ENCODE measurements at regions not wholly inside any gene's neighbourhood (a gene's known extent, or its start where the extent isn't known, plus 50 kb on each side); places are given as distances from the start of the nearest gene placed in this dataset.

DNA sequence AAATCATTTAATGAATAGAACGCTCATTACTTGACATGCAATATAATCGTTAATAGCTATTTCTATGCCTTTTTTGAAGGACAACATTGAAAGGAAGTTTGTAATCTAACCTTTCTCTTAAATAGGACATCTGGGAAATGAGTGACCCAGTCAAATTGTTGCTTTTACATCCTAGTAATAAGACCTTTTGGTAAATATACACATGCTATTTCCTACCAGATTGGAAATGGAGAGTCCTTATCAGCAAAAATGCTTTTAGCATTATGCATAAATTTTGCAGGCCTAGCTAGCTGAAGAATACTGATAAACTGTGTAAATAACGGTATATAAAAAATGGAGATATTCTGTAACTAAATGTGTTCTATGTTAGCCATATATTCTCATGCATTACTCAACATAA lies 567.3 kb upstream of the DSEL start:
- DNase-seq (ENCODE audit: low read depth, low spot score), result no peak
- no peak overlapping the region for H3K4me3 ChIP-seq (ENCODE audit: low read length)

DNA sequence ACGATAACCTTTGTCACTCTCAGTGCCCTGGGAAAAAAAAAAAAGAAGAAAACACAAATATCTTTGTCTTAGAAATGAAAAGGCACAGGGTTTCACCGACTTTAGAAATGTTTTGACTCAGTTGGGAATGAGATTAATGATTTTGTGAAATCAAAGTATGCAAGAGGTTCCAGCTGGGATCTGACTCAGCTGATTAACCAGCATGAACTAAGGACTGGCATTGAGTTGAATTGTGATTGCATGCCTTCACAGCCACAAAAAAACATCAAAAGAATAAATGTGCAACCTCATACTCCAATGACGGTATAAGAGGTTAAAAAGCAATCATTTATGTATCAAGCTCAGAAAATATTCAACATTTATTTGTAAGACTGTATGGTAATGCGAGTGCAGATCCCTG lies 566.6 kb upstream of the DSEL start:
- H3K4me3 ChIP-seq (ENCODE audit: low read length), result no peak overlapping the region
- no peak for DNase-seq (ENCODE audit: low read depth, low spot score)

GRCh38 chr18:68072744-68073143 lies 556.2 kb upstream of the DSEL start:
- no peak for DNase-seq (ENCODE audit: low read depth, low spot score)
- H3K4me3 ChIP-seq (ENCODE audit: low read length), result no peak overlapping the region

DNA sequence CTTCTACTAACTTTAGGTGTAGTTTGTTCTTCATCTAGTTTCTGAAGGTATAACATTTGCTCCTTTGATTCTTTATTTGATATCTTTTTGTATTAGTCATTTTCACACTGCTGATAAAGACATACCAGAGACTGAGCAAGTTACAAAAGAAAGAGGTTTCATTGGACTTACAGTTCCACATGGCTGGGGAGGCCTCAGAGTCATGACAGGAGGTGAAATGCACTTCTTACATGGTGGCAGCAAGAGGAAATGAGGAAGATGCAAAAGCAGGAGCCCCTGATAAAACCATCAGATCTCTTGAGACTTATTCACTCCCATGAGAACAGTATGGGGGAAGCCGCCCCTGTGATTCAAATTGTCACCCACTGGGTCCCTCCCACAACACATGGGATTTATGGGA lies 544.4 kb upstream of the DSEL start:
- no peak for DNase-seq (ENCODE audit: low read depth, low spot score)
- H3K4me3 ChIP-seq (ENCODE audit: low read length), result no peak overlapping the region

GRCh38 chr18:68056936-68057335 lies 540.4 kb upstream of the DSEL start:
- no peak overlapping the region for H3K4me3 ChIP-seq (ENCODE audit: low read length)
- no peak for DNase-seq (ENCODE audit: low read depth, low spot score)

- H3K4me3 ChIP-seq (ENCODE audit: low read length), result no peak overlapping the region
These were observed 538.1 kb upstream of the DSEL start for GRCh38 chr18:68054669-68055068.

GRCh38 chr18:68053290-68053689 lies 536.8 kb upstream of the DSEL start:
- no peak for DNase-seq (ENCODE audit: low read depth, low spot score)
- no peak overlapping the region for H3K4me3 ChIP-seq (ENCODE audit: low read length)

More at GRCh38 chr18:68054669-68055068, 538.1 kb upstream of the DSEL start:
- no peak for DNase-seq (ENCODE audit: low read depth, low spot score)

- no peak for DNase-seq (ENCODE audit: low read depth, low spot score)
- H3K4me3 ChIP-seq (ENCODE audit: low read length), result no peak overlapping the region
These were observed 524.8 kb upstream of the DSEL start for GRCh38 chr18:68041327-68041726.

- H3K4me3 ChIP-seq (ENCODE audit: low read length), result no peak overlapping the region
- DNase-seq (ENCODE audit: low read depth, low spot score), result no peak
These were observed 523.7 kb upstream of the DSEL start for GRCh38 chr18:68040198-68040597.

DNA sequence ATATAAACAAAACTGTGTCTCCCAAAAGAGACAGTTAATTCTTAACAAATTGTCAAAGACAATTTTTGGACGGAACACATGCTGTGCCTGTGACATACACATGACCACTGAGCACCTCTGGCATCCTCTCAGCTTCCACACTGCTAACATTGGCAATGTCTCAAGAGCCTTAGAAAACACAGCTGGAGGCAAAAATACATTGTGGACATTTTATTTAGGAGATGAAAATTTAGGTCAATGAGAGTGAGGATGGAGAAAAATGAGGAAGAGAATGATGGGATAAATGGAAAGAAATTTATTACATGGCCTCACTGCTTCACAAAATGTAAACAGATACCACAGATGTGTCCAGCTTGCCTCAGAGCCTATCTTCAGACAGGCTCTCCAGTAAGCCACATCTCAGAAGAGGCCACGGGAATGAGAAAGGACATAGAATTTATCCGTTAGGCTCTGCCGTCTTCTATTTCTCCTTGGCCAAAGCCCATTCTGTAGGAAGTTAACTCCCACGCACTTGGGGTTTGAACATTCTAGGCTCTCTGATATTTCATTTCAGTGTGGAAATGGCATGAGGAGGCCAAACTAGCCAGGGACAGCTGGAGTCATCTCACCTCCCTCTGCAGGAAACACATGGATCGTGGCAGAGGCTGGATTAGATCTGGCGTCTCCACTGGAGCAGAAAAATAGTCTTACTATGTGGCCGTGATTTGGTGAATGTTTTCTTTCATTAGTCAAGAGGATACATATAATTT lies 519.4 kb upstream of the DSEL start:
- no peak overlapping the region for H3K4me3 ChIP-seq (ENCODE audit: low read length)
- no peak for DNase-seq (ENCODE audit: low read depth, low spot score)

- DNase-seq (ENCODE audit: low read depth, low spot score), result no peak
- no peak overlapping the region for H3K4me3 ChIP-seq (ENCODE audit: low read length)
These were observed 517.8 kb upstream of the DSEL start for GRCh38 chr18:68034296-68034695.

DNA sequence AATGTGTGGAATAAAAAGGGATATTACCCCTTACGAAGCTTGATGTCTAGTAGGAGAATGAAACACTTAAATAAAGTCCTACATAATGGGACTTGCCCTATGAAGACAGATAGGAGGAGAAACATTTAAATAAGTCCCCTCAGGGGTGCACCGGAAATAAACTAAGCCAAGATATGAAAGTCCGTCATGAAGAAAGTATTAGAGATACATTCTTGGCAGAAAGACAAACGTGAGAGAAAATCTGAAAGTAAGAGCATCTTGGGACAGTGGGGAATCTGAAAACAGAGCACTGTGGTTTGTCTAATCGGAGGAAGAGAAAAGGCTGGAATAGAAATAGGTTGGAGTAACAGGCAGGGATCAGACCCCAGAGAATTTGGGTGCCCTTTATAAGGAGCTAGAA lies 516.9 kb upstream of the DSEL start:
- DNase-seq (ENCODE audit: low read depth, low spot score), result no peak

GRCh38 chr18:68024716-68025115 lies 508.2 kb upstream of the DSEL start:
- no peak for DNase-seq (ENCODE audit: low read depth, low spot score)
- no peak overlapping the region for H3K4me3 ChIP-seq (ENCODE audit: low read length)

More for the DNA sequence above, 516.9 kb upstream of the DSEL start:
- H3K4me3 ChIP-seq (ENCODE audit: low read length), result no peak overlapping the region

GRCh38 chr18:68017385-68017784 lies 500.9 kb upstream of the DSEL start:
- no peak for DNase-seq (ENCODE audit: low read depth, low spot score)
- no peak overlapping the region for H3K4me3 ChIP-seq (ENCODE audit: low read length)

- H3K4me3 ChIP-seq (ENCODE audit: low read length), result no peak overlapping the region
- DNase-seq (ENCODE audit: low read depth, low spot score), result no peak
These were observed 481.0 kb upstream of the DSEL start for GRCh38 chr18:67997496-67997895.

DNA sequence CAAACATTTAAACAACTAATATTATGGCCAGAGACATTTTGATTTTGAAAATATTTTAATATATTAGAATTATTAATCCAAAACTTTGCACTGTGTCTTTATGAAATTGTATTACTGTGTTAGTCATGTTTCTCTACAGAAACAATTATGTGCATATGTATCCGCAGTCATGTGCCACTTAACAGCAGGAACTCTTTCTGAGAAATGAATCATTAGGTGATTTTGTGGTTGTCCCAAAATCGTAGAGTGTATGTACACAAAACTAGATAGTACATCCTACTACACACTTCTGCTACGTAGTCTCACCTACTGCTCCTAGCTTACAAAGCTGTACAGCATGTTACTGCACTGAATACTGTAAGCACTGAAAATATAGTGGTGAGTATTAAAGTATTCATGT lies 479.2 kb upstream of the DSEL start:
- no peak overlapping the region for H3K4me3 ChIP-seq (ENCODE audit: low read length)
- DNase-seq (ENCODE audit: low read depth, low spot score), result no peak

GRCh38 chr18:67980241-67980640 lies 463.7 kb upstream of the DSEL start:
- no peak for DNase-seq (ENCODE audit: low read depth, low spot score)
- no peak overlapping the region for H3K4me3 ChIP-seq (ENCODE audit: low read length)

- H3K4me3 ChIP-seq (ENCODE audit: low read length), result no peak overlapping the region
- DNase-seq (ENCODE audit: low read depth, low spot score), result no peak
These were observed 460.6 kb upstream of the DSEL start for GRCh38 chr18:67977067-67977616.

DNA sequence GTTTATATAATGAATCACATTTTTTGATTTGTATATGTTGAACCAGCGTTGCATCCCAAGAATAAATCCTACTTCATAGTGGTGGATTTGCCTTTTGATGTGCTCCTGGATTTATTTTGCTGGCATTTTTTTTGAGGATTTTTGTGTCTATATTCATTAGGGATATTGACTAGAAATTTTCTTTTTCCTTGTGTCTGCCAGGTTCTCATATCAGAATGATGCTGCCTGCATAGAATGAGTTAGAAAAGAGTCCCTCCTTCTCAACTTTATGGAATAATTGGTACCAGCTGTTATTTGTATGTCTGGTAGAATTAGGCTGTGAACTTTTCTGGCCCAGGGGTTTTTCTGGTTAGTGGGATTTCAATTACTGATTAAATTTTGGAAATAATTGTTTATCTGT lies 457.4 kb upstream of the DSEL start:
- no peak overlapping the region for H3K4me3 ChIP-seq (ENCODE audit: low read length)
- no peak for DNase-seq (ENCODE audit: low read depth, low spot score)

DNA sequence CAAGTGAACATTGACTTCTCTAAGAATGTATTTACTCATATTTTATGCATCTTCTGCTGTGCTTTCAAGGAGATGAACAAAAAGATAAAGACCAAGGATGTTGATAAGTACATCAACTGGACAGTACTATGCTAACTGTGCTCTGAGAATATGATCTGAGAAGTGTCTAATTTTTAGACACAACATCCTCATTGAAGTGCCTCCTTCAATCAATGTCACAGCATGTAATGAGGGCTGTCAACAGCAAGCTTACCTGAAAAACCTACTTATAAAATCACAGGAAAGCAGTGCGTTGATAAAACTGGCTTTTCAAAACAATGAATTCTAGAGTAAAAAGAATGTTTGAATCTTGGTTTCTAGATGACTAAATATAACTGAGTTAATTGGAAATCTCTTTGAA lies 452.9 kb upstream of the DSEL start:
- no peak overlapping the region for H3K4me3 ChIP-seq (ENCODE audit: low read length)
- no peak for DNase-seq (ENCODE audit: low read depth, low spot score)

- no peak overlapping the region for H3K4me3 ChIP-seq (ENCODE audit: low read length)
- DNase-seq (ENCODE audit: low read depth, low spot score), result no peak
These were observed 449.7 kb upstream of the DSEL start for GRCh38 chr18:67966224-67966623.
